Upper lobe of left lung (tissue), 6 donors: ENCODE measurements at regions not wholly inside any gene's neighbourhood (a gene's known extent, or its start where the extent isn't known, plus 50 kb on each side); places are given as distances from the start of the nearest gene placed in this dataset.

Source experiments
- ATAC-seq, 2 donors: fragments of 200-7000 bp; cut with Tn5 transposase; one replicate each; pipeline ENCODE4 v1.9.1; 2022; ENCODE audit warnings: mild to moderate bottlenecking in 2 of 2, moderate library complexity in 2 of 2; ENCODE audit not compliant: low FRiP score in 2 of 2
- DNase-seq, 2 donors: peaks; one replicate each; pipeline ENCODE4 v3.0.0-alpha.2; 2019 to 2020
- H3K27ac ChIP-seq, 4 donors: fragments of 200-600 bp; sonication (generic); one replicate each; pipeline ENCODE4 v1.5.1; 2016 to 2019
- H3K27me3 ChIP-seq, 4 donors: fragments of 200-600 bp; sonication (generic); one replicate each; pipeline ENCODE4 v1.5.1; 2017 to 2019
- H3K36me3 ChIP-seq, 4 donors: fragments of 200-600 bp; sonication (generic); one replicate each; pipeline ENCODE4 v1.5.1; 2016 to 2019
- H3K4me1 ChIP-seq, 4 donors: fragments of 200-600 bp; sonication (generic); one replicate each; pipeline ENCODE4 v1.5.1; 2018 to 2019
- H3K4me3 ChIP-seq, 4 donors: fragments of 200-600 bp; sonication (generic); one replicate each; pipeline ENCODE4 v1.5.1; 2017 to 2019; ENCODE audit warnings: mild to moderate bottlenecking in 2 of 4, moderate library complexity in 1 of 4
- H3K9me3 ChIP-seq, 4 donors: fragments of 200-600 bp; sonication (generic); one replicate each; pipeline ENCODE4 v1.5.1; 2018 to 2019
- CTCF ChIP-seq, 6 experiments: fragments of 450-650 bp in 4 of 6; fragments of 200-600 bp in 2 of 6; sonication (generic) in 2 of 6; IDR thresholded peaks; one replicate each; pipeline ENCODE4 v1.5.1; 2016 to 2019; ENCODE audit warnings: antibody characterized with exemption in 6 of 6
- EP300 ChIP-seq, 4 donors: sonication (generic); formaldehyde crosslinking; IDR thresholded peaks; one replicate each; pipeline ENCODE4 v1.5.1; 2017; ENCODE audit warnings: antibody characterized with exemption in 4 of 4, control low read depth in 2 of 4
- POLR2A ChIP-seq, 4 donors: fragments of 450-650 bp; IDR thresholded peaks; one replicate each; pipeline ENCODE4 v1.5.1; 2016 to 2017; ENCODE audit warnings: antibody characterized with exemption in 4 of 4, mild to moderate bottlenecking in 2 of 4
- POLR2AphosphoS5 ChIP-seq, 2 donors: sonication (generic); formaldehyde crosslinking; IDR thresholded peaks; one replicate each; pipeline ENCODE4 v1.5.1; 2017; ENCODE audit warnings: antibody characterized with exemption in 2 of 2
- WGBS, 2 donors: methylation state at CpG; one replicate each; pipeline ENCODE4 v1.1.5; 2017 to 2018; 5-methylcytosine and 5-hydroxymethylcytosine counted together
- donor health status: DM: no; HTN: no; CAD: no; lungs with moderate emphysema.
- donor health status: DM: no; HTN: yes; CAD: no; lungs with severe emphysema.

GRCh38 chr9:119788921-119789320, 419.7 kb upstream of the BRINP1 start:
- TF ChIP-seq POLR2AphosphoS5 (IDR thresholded peaks at IDR 0.05) (no peak), CTCF (IDR thresholded peaks at IDR 0.05) (no peak), EP300 (IDR thresholded peaks at IDR 0.05) (no peak), POLR2A (IDR thresholded peaks at IDR 0.05) (no peak)
- Histone ChIP-seq H3K27me3 (no peaks in the 10 kb centered on the region), H3K4me3 (no peak overlapping the region), H3K36me3 (no peaks in the 10 kb centered on the region), H3K4me1 (no peaks in the 10 kb centered on the region), H3K27ac (no peak overlapping the region), H3K9me3 (no peaks in the 10 kb centered on the region)
- 63 to 67% methylated on average over 2 of the region's 2 CpGs for WGBS, 2 donors
- no peak for DNase-seq
- no peak for ATAC-seq

- Histone ChIP-seq H3K27me3 (no peaks in the 10 kb centered on the region), H3K9me3 (no peaks in the 10 kb centered on the region), H3K4me3 (no peak overlapping the region), H3K27ac (no peak overlapping the region), H3K36me3 (no peaks in the 10 kb centered on the region), H3K4me1 (no peaks in the 10 kb centered on the region)
- no peak for TF ChIP-seq EP300 (IDR thresholded peaks at IDR 0.05)
- TF ChIP-seq POLR2AphosphoS5 (IDR thresholded peaks at IDR 0.05): no peak
- TF ChIP-seq CTCF (IDR thresholded peaks at IDR 0.05): no peak
- TF ChIP-seq POLR2A (IDR thresholded peaks at IDR 0.05): no peak
- DNase-seq: no peak
- ATAC-seq: no peak
Measured at GRCh38 chr9:119781886-119782285, 412.7 kb upstream of the BRINP1 start.

- Histone ChIP-seq H3K36me3 (no peaks in the 10 kb centered on the region), H3K9me3 (no peaks in the 10 kb centered on the region), H3K4me1 (no peaks in the 10 kb centered on the region), H3K27ac (no peak overlapping the region), H3K27me3 (no peaks in the 10 kb centered on the region), H3K4me3 (no peak overlapping the region)
- no peak for DNase-seq
- no peak for ATAC-seq
- TF ChIP-seq POLR2AphosphoS5 (IDR thresholded peaks at IDR 0.05) (no peak), CTCF (IDR thresholded peaks at IDR 0.05) (no peak), EP300 (IDR thresholded peaks at IDR 0.05) (no peak), POLR2A (IDR thresholded peaks at IDR 0.05) (no peak)
- WGBS, 2 donors: 69 to 76% methylated on average over 3 of the region's 3 CpGs
Measured at GRCh38 chr9:119775410-119775809, 406.2 kb upstream of the BRINP1 start.

- Histone ChIP-seq H3K4me1 (no peaks in the 10 kb centered on the region), H3K27me3 (no peaks in the 10 kb centered on the region), H3K9me3 (no peaks in the 10 kb centered on the region), H3K27ac (no peak overlapping the region), H3K4me3 (no peak overlapping the region), H3K36me3 (no peaks in the 10 kb centered on the region)
- WGBS, 2 donors: 36 to 63% methylated on average over 2 of the region's 2 CpGs
- TF ChIP-seq POLR2AphosphoS5 (IDR thresholded peaks at IDR 0.05) (no peak), CTCF (IDR thresholded peaks at IDR 0.05) (no peak), EP300 (IDR thresholded peaks at IDR 0.05) (no peak), POLR2A (IDR thresholded peaks at IDR 0.05) (no peak)
- ATAC-seq (no peak), DNase-seq (no peak)
Measured at GRCh38 chr9:119773823-119774222, 404.6 kb upstream of the BRINP1 start.

- Histone ChIP-seq H3K9me3 (no peaks in the 10 kb centered on the region), H3K27ac (no peak overlapping the region), H3K36me3 (no peaks in the 10 kb centered on the region), H3K27me3 (no peaks in the 10 kb centered on the region), H3K4me3 (no peak overlapping the region), H3K4me1 (no peaks in the 10 kb centered on the region)
- ATAC-seq (no peak), DNase-seq (no peak)
- 97 to 100% methylated on average over 1 of the region's 1 CpG for WGBS, 2 donors
- TF ChIP-seq POLR2A (IDR thresholded peaks at IDR 0.05): no peak
- TF ChIP-seq POLR2AphosphoS5 (IDR thresholded peaks at IDR 0.05): no peak
- no peak for TF ChIP-seq EP300 (IDR thresholded peaks at IDR 0.05)
- TF ChIP-seq CTCF (IDR thresholded peaks at IDR 0.05): no peak
Measured at GRCh38 chr9:119771341-119771740, 402.1 kb upstream of the BRINP1 start.
